SK-N-MC (cell line): ENCODE measurements at regions not wholly inside any gene's neighbourhood (a gene's known extent, or its start where the extent isn't known, plus 50 kb on each side); places are given as distances from the start of the nearest gene placed in this dataset.

ENCODE experiments used
- EZH2 ChIP-seq: fragments of 200-600 bp; sonication (generic); IDR thresholded peaks from one replicate; pipeline ENCODE4 v1.6.1; 2017; ENCODE audit warnings: antibody characterized with exemption
- FOXP2 ChIP-seq: optimal IDR thresholded peaks from 2 replicates; pipeline ENCODE3; 2011; ENCODE audit warnings: mild to moderate bottlenecking, moderate library complexity; ENCODE audit not compliant: insufficient read depth; ENCODE audit errors: extremely low read length, control extremely low read depth
- POLR2AphosphoS5 ChIP-seq: IDR thresholded peaks from 2 replicates; pipeline ENCODE4 v1.6.1; 2012; ENCODE audit warnings: mild to moderate bottlenecking, low read depth, low read length, borderline replicate concordance

- TF ChIP-seq POLR2AphosphoS5 (no peak), EZH2 (no peak), FOXP2 (no peak)
Measured at GRCh38 chr4:34009951-34010350, 2234.4 kb downstream of the ARAP2 start.
